K562 (cell line): ENCODE measurements at regions not wholly inside any gene's neighbourhood (a gene's known extent, or its start where the extent isn't known, plus 50 kb on each side); places are given as distances from the start of the nearest gene placed in this dataset.

ENCODE experiments used
- ATAC-seq: fragments of 200-7000 bp; cut with Tn5 transposase; 3 replicates; pipeline ENCODE4 v1.9.1; 2020; ENCODE audit warnings: moderate library complexity
- BruUV-seq: library from RNA; stranded (reverse); fragments of 400-500 nt; replicated peaks from 2 replicates; lab custom pipeline; 2021; lab: Mats Ljungman, UMichigan
- CTCF ChIA-PET: fragments of 300-600 bp; formaldehyde crosslinking; extraction: SDS; loops from one replicate; lab custom pipeline; 2021; ENCODE audit warnings: low intra/inter-chr PET ratio; lab: Yijun Ruan, JAX
- POLR2A ChIA-PET: fragments of 300-600, 350-650 bp; sonication (Branson Sonifier 250); formaldehyde crosslinking; extraction: SDS; loops from one replicate; lab custom pipeline; 2021; ENCODE audit warnings: antibody characterized with exemption, inconsistent platforms; lab: Yijun Ruan, JAX
- DNase-seq, 4 experiments: peaks; one replicate each; pipeline versions ENCODE4 v3.0.0 to v3.0.0-alpha.2; 2011 to 2018; ENCODE audit warnings: low spot score in 3 of 4, mixed read lengths in 3 of 4; ENCODE audit errors: extremely low read depth in 1 of 4
- FAIRE-seq: peaks from 2 replicates; lab custom pipeline; 2011; peaks lifted over from hg19 to GRCh38; lab: Jason Lieb, UNC
- H2AFZ ChIP-seq: 2 replicates; pipeline ENCODE4 v1.6.0; 2011; ENCODE audit warnings: low read depth, low read length, control low read depth, inconsistent platforms
- H3K27ac ChIP-seq: fragments of 200-600 bp; 3 replicates; pipeline ENCODE4 v1.8.0; 2011; ENCODE audit warnings: low read depth, mild to moderate bottlenecking, control low read depth, inconsistent platforms, low read length, moderate library complexity, mixed read lengths; ENCODE audit errors: extremely low read depth
- H3K27me3 ChIP-seq, 2 experiments: fragments of 300-600 bp in 1 of 2; 2 replicates in 1 of 2; 3 replicates in 1 of 2; pipeline versions ENCODE4 v1.6.0 to v1.8.0; 2011; ENCODE audit warnings: inconsistent platforms in 2 of 2, low read length in 2 of 2, mild to moderate bottlenecking in 1 of 2, mixed read lengths in 1 of 2, moderate library complexity in 1 of 2; ENCODE audit not compliant: control insufficient read depth in 2 of 2, insufficient read depth in 2 of 2
- H3K36me3 ChIP-seq: fragments of 300-600 bp; 3 replicates; pipeline ENCODE4 v1.8.0; 2011; ENCODE audit warnings: mild to moderate bottlenecking, low read length, inconsistent platforms; ENCODE audit not compliant: control insufficient read depth, insufficient read depth
- H3K4me1 ChIP-seq, 2 experiments: fragments of 200-600 bp in 1 of 2; replicated peaks in 1 of 2; 2 replicates in 1 of 2; 3 replicates in 1 of 2; pipeline versions ENCODE4 v1.5.1 to v1.8.0; 2011; ENCODE audit warnings: inconsistent platforms in 2 of 2, low read length in 2 of 2, mild to moderate bottlenecking in 1 of 2, mixed read lengths in 1 of 2, moderate library complexity in 1 of 2; ENCODE audit not compliant: control insufficient read depth in 2 of 2, insufficient read depth in 2 of 2
- H3K4me2 ChIP-seq: 2 replicates; pipeline ENCODE4 v1.6.1; 2011; ENCODE audit warnings: low read length, control low read depth, inconsistent platforms, mixed read lengths; ENCODE audit not compliant: insufficient read depth
- H3K4me3 ChIP-seq: fragments of 200-600 bp; sonication (generic), shearing (Covaris generic); 2 replicates; pipeline ENCODE4 v1.5.1; 2016; ENCODE audit warnings: control low read depth, inconsistent platforms
- H3K79me2 ChIP-seq: fragments of 200-600 bp; 3 replicates; pipeline ENCODE4 v1.8.0; 2011; ENCODE audit warnings: low read length, inconsistent platforms; ENCODE audit not compliant: control insufficient read depth, insufficient read depth
- H3K9ac ChIP-seq, 2 experiments: 2 replicates each; pipeline versions ENCODE4 v1.6.0 to v1.6.1; 2011; ENCODE audit warnings: low read depth in 2 of 2, low read length in 2 of 2, control low read depth in 1 of 2, inconsistent platforms in 1 of 2, mild to moderate bottlenecking in 1 of 2, mixed read lengths in 1 of 2; ENCODE audit not compliant: insufficient read depth in 1 of 2
- H3K9me1 ChIP-seq: one replicate; pipeline ENCODE4 v1.6.0; 2011; ENCODE audit warnings: inconsistent platforms, mild to moderate bottlenecking, low read length, moderate library complexity; ENCODE audit not compliant: control insufficient read depth, insufficient read depth
- H3K9me3 ChIP-seq: replicated peaks from 2 replicates; pipeline ENCODE4 v1.5.1; 2011; ENCODE audit warnings: low read depth, low read length, inconsistent platforms; ENCODE audit not compliant: control insufficient read depth, insufficient read depth
- H4K20me1 ChIP-seq: replicated peaks from 2 replicates; pipeline ENCODE4 v1.6.1; 2011; ENCODE audit warnings: low read length, inconsistent platforms, mixed read lengths; ENCODE audit not compliant: control insufficient read depth, insufficient read depth
- CHD2 ChIP-seq: IDR thresholded peaks from 2 replicates; pipeline ENCODE4 v1.6.1; 2011; ENCODE audit warnings: low read depth, low read length
- CHD7 ChIP-seq: fragments of 200-600 bp; sonication (generic); IDR thresholded peaks from one replicate; pipeline ENCODE4 v1.6.1; 2012; ENCODE audit warnings: mild to moderate bottlenecking, low read depth, low read length, inconsistent platforms
- KAT2B ChIP-seq: IDR thresholded peaks from one replicate; pipeline ENCODE4 v1.6.1; 2012; ENCODE audit warnings: low read depth, mild to moderate bottlenecking, control low read depth, inconsistent platforms, low read length, moderate library complexity
- MAZ ChIP-seq, 2 experiments: fragments of 450-650 bp in 1 of 2; sonication (generic) in 1 of 2; formaldehyde crosslinking; IDR thresholded peaks in 1 of 2; conservative IDR thresholded peaks in 1 of 2; 2 replicates each; pipeline versions ENCODE4 v1.4.0 to v1.5.0; 2020; ENCODE audit warnings: mild to moderate bottlenecking in 1 of 2, missing genetic modification reagents in 1 of 2
- RBBP5 ChIP-seq: fragments of 200-600 bp; sonication (generic); IDR thresholded peaks from 2 replicates; pipeline ENCODE4 v1.6.1; 2012; ENCODE audit warnings: borderline replicate concordance, mild to moderate bottlenecking, low read length, control low read depth, inconsistent platforms; ENCODE audit not compliant: insufficient read depth, poor library complexity, severe bottlenecking
- ZBTB17 ChIP-seq: fragments of 450-650 bp; formaldehyde crosslinking; IDR thresholded peaks from 2 replicates; pipeline ENCODE4 v1.4.0; 2020; ENCODE audit warnings: mild to moderate bottlenecking
- WGBS: fragments of 100-300 bp; shearing (Covaris generic); methylation state at CpG from one replicate; pipeline ENCODE4 v1.1.6; 2016; ENCODE audit warnings: low coverage, mixed read lengths; ENCODE audit not compliant: insufficient coverage; ENCODE audit errors: missing lambda C conversion rate; 5-methylcytosine and 5-hydroxymethylcytosine counted together
- in situ Hi-C: fragments of 300-500 bp; cut with MboI; formaldehyde crosslinking; loops from 4 replicates; pipeline ENCODE4 v1.15.0; 2018; ENCODE audit warnings: inconsistent platforms, mixed read lengths
- intact Hi-C: fragments of 100-400 bp; cut with micrococcal nuclease; formaldehyde crosslinking; loops from 2 replicates; pipeline ENCODE4 v1.14.2; 2022
- TF ChIP-seq, protein P1 (sequence below): sonication (generic); formaldehyde crosslinking; IDR thresholded peaks from 2 replicates; pipeline ENCODE4 v1.8.1; 2023; ENCODE audit warnings: mild to moderate bottlenecking, missing genetic modification reagents, moderate library complexity
- TF ChIP-seq, protein P2 (sequence below): fragments of 450-650 bp; IDR thresholded peaks from 2 replicates; pipeline ENCODE4 v1.6.1; 2016; ENCODE audit warnings: low read depth, mild to moderate bottlenecking, moderate library complexity

- H3K4me1 ChIP-seq = no peaks in the 10 kb centered on the region
- in situ Hi-C loops = no loop called here
- H3K27me3 ChIP-seq = no peaks in the 10 kb centered on the region
- no peaks in the 10 kb centered on the region for H3K9me3 ChIP-seq
- intact Hi-C loops = no loop called here
- H3K9ac ChIP-seq = no peak overlapping the region
- no TSS peak for BruUV-seq
- ATAC-seq (no peak), FAIRE-seq (no peak), DNase-seq (no peak)
- no peaks in the 10 kb centered on the region for H4K20me1 ChIP-seq
- no peaks in the 10 kb centered on the region for H3K36me3 ChIP-seq
- no peak overlapping the region for H3K27ac ChIP-seq
- CTCF ChIA-PET = no interaction called here
- H2AFZ ChIP-seq = no peak overlapping the region
- no peaks in the 10 kb centered on the region for H3K79me2 ChIP-seq
- no CpG with 5 or more reads among the region's 9 CpGs for WGBS
- H3K4me3 ChIP-seq = no peak overlapping the region
- H3K4me2 ChIP-seq = no peak overlapping the region
- POLR2A ChIA-PET = no interaction called here
- H3K9me1 ChIP-seq = no peaks in the 10 kb centered on the region
- TF ChIP-seq ZBTB17 (CRISPR knock-in tag) = no peak
- no peak for TF ChIP-seq KAT2B
- TF ChIP-seq CHD7 = no peak
- TF ChIP-seq, protein P1, sequence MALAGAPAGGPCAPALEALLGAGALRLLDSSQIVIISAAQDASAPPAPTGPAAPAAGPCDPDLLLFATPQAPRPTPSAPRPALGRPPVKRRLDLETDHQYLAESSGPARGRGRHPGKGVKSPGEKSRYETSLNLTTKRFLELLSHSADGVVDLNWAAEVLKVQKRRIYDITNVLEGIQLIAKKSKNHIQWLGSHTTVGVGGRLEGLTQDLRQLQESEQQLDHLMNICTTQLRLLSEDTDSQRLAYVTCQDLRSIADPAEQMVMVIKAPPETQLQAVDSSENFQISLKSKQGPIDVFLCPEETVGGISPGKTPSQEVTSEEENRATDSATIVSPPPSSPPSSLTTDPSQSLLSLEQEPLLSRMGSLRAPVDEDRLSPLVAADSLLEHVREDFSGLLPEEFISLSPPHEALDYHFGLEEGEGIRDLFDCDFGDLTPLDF = no peak
- TF ChIP-seq, protein P2, sequence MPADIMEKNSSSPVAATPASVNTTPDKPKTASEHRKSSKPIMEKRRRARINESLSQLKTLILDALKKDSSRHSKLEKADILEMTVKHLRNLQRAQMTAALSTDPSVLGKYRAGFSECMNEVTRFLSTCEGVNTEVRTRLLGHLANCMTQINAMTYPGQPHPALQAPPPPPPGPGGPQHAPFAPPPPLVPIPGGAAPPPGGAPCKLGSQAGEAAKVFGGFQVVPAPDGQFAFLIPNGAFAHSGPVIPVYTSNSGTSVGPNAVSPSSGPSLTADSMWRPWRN = no peak
- no peak for TF ChIP-seq MAZ (CRISPR knock-in tag; conservative IDR thresholded peaks at IDR 0.05 in 1 of 2, IDR thresholded peaks at IDR 0.05 in 1 of 2)
- no peak for TF ChIP-seq CHD2
- no peak for TF ChIP-seq RBBP5
Observed at GRCh38 chr14:105913221-105913620, 386.8 kb downstream of the TMEM121 start.
